ENCODE measurements at regions not wholly inside any gene's neighbourhood (a gene's known extent, or its start where the extent isn't known, plus 50 kb on each side); places are given as distances from the start of the nearest gene placed in this dataset.

DNA sequence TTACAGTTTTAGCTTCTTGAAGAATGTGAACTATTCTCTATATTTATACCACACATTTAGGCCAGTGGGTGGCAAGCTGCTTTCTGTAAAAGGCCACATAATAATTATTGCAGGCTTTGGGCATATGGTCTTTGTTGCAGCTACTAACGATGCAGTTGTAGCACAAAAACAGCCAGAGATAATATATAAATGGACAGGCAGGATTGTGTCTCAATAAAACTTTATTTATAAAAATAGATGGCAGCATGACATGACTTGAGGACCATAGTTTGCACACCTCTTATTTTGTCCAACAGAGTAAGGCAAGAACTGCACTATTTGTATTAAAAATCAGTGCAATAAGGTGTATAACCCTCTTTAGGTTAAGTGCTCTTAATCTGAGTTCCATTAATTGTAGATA lies 415.0 kb downstream of the ANXA1 start:
- no peak for TF ChIP-seq CTCF (IDR thresholded peaks at IDR 0.05)
- no peak for TF ChIP-seq EP300 (IDR thresholded peaks at IDR 0.05)
- TF ChIP-seq POLR2AphosphoS5 (IDR thresholded peaks at IDR 0.05), result no peak

Measured in esophagus muscularis mucosa (tissue), 4 donors.